ENCODE measurements at regions not wholly inside any gene's neighbourhood (a gene's known extent, or its start where the extent isn't known, plus 50 kb on each side); places are given as distances from the start of the nearest gene placed in this dataset.
"Not testable (repeated sequence)": the region's sequence is repeated elsewhere in the genome, so short reads cannot be mapped to it uniquely, and the experiment has no call there.

DNA sequence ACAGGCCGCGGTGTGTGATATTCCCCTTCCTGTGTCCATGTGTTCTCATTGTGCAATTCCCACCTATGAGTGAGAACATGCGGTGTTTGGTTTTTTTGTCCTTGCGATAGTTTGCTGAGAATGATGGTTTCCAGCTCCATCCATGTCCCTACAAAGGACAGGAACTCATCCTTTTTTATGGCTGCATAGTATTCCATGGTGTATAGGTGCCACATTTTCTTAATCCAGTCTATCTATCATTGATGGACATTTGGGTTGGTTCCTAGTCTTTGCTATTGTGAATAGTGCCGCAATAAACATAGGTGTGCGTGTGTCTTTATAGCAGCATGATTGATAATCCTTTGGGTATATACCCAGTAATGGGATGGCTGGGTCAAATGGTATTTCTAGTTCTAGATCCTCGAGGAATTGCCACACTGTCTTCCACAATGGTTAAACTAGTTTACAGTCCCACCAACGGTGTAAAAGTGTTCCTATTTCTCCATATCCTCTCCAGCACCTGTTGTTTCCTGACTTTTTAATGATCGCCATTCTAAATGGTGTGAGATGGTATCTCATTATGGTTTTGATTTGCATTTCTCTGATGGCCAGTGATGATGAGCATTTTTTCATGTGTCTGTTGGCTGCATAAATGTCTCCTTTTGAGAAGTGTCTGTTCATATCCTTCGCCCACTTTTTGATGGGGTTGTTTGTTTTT lies 125.1 kb downstream of the USP22 start:
- DNase-seq, result not testable (repeated sequence)

GRCh38 chr17:20920095-20920814 lies 122.6 kb downstream of the USP22 start:
- no peak for DNase-seq

DNA sequence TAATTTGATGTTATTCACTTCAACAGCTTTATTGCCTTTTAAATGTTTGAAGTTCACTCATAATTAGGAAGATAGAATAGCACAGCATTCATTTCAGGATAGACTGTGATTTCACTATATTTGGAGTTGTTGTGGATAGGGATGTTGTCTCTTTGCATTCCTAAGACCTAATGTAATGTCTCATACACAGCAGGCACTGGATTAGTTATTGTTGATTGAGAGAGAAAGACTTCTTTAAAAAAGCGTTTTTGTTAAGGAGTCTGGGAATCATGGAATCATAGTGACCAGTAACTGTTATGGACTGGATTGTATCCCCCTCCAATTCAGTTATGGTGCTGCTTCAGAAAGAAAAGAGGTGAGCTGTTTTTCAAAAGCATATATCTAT lies 122.0 kb downstream of the USP22 start:
- DNase-seq, result no peak

DNA sequence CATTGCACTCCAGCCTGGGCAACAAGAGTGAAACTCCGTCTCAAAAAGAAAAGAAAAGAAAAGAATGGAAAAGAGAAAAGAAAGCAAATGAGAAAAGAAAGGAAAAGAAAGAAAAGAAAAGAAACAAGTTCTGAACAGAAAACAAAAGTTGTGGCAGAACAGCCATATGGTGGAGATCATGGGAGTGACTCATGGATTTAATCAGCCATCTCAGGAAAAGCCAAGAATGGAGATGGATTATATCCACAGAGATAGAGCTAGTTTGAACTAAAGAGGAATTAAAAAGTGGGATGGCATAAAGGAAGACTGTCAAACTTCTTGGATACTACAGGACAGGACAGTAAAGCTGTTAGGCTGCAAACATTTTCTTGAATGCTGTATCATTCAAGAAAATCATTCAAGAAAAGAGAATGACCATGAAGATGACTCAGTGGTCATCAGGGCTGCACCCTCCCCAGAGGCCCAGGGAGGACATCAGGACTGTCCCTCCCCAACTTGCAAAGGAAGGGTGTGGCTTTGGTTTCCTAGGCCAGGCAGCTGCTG lies 120.6 kb downstream of the USP22 start:
- DNase-seq, result no peak

- no peak for DNase-seq
Observed at GRCh38 chr17:20924306-20924705, 118.5 kb downstream of the USP22 start.

DNA sequence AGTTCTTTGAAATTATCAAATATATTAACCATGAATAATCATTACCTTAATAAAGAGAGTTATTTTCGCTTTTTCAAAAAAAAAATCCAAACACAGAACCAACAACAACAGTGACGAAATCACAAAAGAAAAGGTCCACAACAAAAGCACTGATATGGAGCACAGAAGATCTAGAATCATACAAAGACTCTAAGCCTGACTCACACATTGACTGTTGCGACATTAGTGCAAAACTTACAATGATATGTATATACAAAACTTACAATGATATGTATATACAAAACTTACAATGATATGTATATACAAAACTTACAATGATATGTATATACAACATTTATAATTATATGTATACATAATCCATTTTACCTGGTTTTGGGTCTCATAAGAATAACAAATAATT lies 117.7 kb downstream of the USP22 start:
- DNase-seq, result no peak

GRCh38 chr17:20925954-20926353 lies 116.9 kb downstream of the USP22 start:
- DNase-seq, result no peak

DNA sequence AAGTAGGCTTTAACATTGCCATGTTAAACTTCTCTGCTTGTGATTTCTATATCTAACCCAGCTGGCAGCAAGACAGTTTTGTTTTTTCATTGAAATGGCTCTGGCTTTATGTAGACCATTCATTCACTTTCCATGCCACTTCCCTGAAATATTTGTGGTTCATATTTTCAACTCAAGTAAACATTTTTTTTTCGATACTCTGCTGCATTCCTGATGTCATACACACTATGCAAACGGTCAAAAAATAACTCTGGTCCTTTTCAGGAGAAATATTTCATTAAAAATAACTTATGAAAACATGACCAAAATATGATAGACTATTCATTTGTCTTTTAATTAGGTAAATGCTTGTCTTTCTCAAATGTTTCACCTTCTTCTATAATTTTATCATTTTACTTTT lies 116.3 kb downstream of the USP22 start:
- no peak for DNase-seq

DNA sequence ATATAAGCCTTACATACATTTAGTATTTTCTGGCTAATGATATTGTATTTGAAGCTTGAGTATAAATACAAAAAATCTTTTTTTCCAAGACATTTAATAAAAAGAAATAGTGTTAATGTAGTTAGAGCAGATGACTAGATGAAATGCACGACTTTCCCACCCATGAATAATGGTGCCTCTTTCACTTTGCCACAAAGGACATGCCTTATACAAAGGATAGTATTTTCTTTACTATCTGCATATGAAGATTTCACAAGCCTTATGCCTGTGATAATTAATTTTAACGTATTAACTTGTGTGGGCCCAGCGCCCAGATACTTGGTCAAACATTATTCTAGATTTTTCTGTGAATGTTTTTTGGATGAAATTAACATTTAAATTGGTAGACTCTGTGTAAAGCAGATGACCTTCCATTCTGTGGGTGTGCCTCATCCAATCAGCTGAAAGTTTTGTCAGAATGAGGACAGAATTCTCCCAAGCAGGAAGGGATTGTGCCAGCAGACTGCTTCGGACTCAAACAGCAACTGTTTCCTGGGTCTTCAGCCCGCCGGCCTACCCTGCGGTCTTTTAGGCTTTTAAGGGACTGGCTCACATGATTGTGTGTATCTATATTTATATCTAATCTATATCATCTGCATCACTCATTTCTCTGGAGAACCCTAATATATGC lies 115.4 kb downstream of the USP22 start:
- DNase-seq, result no peak

- DNase-seq, result no peak
Observed at GRCh38 chr17:20929334-20929733, 113.5 kb downstream of the USP22 start.

- DNase-seq, result no peak
Observed at GRCh38 chr17:20930081-20930760, 112.6 kb downstream of the USP22 start.

DNA sequence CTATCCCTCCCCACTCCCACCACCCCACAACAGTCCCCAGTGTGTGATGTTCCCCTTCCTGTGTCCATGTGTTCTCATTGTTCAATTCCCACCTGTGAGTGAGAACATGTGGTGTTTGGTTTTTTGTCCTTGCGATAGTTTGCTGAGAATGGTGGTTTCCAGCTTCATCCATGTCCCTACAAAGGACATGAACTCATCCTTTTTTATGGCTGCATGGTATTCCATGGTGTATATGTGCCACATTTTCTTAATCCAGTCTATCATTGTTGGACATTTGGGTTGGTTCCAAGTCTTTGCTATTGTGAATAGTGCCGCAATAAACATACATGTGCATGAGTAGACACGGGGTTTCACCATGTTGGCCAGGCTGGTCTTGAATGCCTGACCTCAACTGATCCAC lies 109.8 kb downstream of the USP22 start:
- not testable (repeated sequence) for DNase-seq

DNA sequence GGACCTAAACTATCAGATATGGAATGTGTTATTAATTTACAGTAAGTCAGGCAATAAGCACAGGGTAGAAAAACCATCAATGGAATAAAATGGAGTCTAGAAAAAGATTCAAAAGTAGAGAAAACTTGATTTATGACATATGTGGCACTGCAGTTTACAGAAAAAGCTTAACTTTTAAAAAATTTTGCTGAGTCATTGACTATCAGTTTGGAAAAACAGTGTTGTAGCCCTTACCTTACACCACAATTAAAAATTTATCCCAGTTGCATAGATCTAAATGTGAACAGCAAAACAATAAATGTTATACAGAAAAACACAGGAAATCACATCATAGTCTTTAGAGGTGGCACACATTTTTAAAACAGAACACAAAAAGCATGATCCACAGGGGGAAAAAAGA lies 108.5 kb downstream of the USP22 start:
- DNase-seq, result no peak

DNA sequence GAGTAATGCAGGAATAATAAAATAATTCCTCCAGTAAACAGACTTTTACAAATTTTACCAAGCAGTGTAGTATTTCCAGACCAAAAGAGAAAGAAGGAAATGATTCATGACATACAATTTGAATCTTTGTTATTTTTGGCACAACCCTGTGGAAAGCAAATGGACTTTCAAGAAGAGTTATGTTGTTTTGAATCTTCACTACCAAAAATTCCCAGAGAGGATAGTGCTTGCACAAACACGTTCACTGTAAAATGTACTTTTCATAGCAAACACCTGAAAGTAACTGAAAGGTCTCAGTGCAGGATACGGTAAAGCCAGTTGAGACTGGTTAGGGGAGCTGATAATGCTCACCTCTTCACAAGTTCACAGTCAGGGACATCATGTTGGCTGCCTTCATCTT lies 107.1 kb downstream of the USP22 start:
- no peak for DNase-seq

DNA sequence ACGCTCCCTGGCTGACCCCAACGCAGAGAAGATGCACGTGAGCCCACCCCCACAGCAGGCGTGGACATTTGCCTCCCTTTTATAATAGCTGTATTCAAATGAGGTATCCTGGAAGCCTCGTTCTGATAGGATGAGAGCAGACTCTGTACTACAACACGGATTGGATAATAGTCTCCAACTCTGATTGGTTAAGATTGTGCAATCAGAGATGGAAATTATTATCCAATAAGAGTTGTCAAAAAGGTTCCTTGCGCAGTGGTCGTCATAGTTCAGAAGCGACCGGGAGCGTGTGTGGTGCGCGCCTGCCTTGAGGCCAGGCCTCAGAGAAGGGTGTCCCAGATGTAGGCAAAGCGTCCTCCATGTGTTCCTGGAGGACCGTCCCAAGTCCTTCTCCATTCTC lies 104.6 kb downstream of the USP22 start:
- DNase-seq, result no peak

DNA sequence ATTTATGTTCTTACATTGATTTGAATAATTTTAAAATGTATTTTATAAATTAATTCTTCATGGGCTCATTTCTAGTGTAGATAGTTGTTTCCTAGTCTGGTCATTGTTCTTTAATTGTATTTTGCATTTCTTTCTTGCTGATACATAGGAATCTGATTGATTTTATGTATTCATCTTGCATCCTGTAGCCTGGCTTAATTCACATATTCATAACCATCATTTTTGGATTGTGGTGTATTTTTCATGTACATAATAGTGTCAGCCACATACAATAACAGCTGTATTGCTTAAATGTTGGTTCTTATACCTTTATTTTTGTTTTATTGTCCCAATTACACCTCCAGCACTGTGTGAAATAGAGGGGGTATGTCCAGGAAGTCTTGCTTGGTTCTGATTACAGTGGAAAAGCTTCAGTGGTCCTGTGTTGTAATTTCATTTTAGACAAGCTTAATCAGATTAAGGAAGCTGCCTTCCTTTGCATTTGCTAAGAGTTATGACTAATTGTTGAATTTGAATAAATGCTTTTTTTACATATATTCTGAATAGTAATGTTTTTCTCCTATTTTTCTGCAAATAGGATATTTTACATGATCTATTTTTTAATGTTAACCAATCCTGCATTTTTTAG lies 103.7 kb downstream of the USP22 start:
- no peak for DNase-seq

DNA sequence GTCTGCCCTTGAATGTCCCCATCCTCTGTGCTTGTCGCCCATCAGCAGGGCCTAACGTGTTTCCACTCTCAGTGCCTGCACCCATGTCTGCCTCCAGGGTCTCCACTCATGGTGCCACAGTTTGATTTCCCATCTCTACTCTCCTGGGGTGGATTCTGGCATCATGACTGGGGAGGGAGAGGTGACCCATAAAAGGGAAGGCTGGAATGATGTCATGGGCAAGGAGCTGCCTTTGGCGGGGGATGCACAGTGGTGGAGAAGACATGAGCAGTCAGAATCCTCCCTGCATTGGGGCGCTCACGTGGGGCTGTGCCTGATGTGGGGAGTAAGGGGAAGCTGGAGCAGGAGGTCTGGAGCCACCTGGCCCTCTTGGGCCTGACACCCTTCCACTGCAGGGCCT lies 100.9 kb downstream of the USP22 start:
- DNase-seq, result no peak

DNA sequence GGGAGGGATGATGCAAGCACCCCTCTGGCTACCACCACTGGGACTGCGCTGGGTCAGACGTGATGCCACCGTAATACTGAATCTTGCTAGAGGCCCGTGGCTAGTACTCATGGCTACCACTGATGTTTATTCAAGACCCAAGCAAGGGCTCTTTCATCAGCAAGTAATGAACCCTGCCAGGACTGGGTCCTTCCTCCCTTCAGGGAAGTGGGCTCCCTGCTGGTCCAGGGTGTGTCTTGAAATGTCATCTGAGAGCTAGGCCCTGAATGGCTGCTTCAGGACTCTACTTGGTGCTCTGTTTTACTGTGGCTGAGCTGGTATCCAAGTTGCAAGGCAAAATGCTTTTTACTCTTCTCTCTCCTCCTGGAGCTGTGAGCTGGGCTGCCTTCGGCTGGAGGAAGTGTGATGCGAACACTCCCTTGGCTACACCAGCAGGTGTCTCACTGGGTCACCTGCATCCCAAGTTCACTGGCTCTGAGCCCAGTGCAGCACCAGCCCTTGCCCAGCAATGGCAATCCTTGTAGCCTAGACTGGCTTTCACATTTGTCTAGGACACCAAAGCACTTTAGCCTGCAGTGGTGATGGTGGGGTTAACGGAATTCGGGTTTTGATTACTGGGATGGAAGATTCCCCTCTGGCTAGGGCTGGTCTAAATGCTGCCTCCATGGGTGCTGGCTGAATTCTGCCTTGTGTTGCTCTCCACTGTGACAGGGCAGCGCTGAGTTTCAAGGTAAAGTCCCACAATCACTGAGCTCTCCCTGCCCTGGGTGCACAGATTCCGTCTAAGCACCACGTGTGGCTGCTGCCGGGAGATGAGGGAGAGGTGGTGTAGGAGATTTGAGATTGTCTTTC lies 98.6 kb downstream of the USP22 start:
- DNase-seq, result no peak

- DNase-seq, result not testable (repeated sequence)
Observed at GRCh38 chr17:20947708-20948107, 95.1 kb downstream of the USP22 start.

DNA sequence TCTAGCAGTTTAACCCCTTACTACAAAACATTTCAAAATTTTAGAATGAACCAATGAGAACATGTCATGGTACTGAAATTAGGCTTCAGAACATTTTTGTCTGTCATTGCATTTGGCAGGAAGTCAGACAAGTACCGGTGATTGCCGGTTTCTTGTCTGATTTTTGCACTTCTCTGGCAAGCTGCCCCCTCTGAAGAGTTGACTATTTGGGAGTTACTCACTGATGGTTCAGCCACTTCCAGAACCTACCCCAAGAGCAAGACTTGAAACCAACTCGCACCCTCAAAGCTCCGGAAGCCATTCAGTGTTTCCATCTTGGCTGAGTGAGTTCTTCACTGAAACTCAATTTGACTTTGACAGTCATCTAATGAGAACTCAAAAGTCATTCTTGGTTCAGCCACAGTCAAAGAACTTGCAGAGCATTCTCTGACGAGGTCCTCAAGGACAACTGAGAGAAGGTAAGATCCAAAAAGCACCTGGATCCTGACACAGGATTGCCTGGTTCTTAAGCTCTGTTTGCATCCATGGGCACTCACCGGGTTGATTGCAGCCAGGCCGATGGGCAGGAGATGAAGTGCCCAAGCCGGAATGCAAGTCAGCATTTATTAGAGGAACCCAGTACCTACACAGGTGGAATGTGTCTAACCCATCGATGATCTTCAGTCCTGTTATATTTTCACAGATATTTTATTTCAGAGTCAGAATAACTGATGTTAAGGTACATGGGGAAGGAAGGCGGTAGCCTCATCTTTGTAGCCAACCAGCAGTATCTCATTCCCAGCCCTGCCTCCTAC lies 93.6 kb downstream of the USP22 start:
- no peak for DNase-seq

Measured in activated gamma-delta T cell (primary cell).